OCI-LY7 (cell line): ENCODE measurements at regions not wholly inside any gene's neighbourhood (a gene's known extent, or its start where the extent isn't known, plus 50 kb on each side); places are given as distances from the start of the nearest gene placed in this dataset.

Experiments used
- EZH2phosphoT487 ChIP-seq: fragments of 200-600 bp; sonication (generic); IDR thresholded peaks from 2 replicates; pipeline ENCODE4 v1.6.1; 2018; ENCODE audit warnings: low read depth, borderline replicate concordance, mild to moderate bottlenecking, mixed run types, antibody characterized with exemption, low read length, moderate library complexity, mixed read lengths
- TF ChIP-seq, protein P1 (sequence below): fragments of 200-600 bp; sonication (generic); conservative IDR thresholded peaks from 2 replicates; pipeline ENCODE4 v1.5.1; 2014; ENCODE audit warnings: mild to moderate bottlenecking, antibody characterized with exemption, low read length, moderate library complexity, mixed read lengths

DNA sequence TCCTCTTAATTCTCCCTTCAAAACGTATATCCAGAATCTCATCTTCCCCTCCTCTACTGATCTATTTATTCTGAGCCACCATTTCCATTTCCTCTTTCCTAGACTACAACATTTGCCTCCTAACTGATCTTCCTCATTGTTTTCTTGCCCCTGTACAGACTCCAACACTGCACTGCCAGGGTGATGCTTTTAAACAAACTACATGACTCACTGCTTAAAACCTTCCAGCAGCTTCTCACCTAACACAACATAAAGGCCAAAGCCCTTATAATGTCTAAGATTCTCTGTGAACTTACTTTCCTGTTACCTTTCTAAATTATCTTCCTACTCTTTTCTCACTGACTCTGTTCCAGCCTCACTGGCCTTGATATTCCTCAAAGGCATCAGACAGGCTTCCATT lies 161.0 kb upstream of the HS3ST1 start:
- TF ChIP-seq, protein P1, sequence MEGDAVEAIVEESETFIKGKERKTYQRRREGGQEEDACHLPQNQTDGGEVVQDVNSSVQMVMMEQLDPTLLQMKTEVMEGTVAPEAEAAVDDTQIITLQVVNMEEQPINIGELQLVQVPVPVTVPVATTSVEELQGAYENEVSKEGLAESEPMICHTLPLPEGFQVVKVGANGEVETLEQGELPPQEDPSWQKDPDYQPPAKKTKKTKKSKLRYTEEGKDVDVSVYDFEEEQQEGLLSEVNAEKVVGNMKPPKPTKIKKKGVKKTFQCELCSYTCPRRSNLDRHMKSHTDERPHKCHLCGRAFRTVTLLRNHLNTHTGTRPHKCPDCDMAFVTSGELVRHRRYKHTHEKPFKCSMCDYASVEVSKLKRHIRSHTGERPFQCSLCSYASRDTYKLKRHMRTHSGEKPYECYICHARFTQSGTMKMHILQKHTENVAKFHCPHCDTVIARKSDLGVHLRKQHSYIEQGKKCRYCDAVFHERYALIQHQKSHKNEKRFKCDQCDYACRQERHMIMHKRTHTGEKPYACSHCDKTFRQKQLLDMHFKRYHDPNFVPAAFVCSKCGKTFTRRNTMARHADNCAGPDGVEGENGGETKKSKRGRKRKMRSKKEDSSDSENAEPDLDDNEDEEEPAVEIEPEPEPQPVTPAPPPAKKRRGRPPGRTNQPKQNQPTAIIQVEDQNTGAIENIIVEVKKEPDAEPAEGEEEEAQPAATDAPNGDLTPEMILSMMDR, result no peak
- no peak for TF ChIP-seq EZH2phosphoT487
